SK-MEL-5 (cell line): ENCODE measurements at regions not wholly inside any gene's neighbourhood (a gene's known extent, or its start where the extent isn't known, plus 50 kb on each side); places are given as distances from the start of the nearest gene placed in this dataset.
"Not testable (repeated sequence)": the region's sequence is repeated elsewhere in the genome, so short reads cannot be mapped to it uniquely, and the experiment has no call there.

ENCODE experiments used
- DNase-seq: peaks from one replicate; pipeline ENCODE4 v3.0.0-alpha.2; 2016; ENCODE audit warnings: low read depth, low spot score
- in situ Hi-C: cut with HindIII; loops from 2 replicates; pipeline ENCODE4 v1.10.0; 2016; ENCODE audit warnings: low sequenced_read_pairs, high pct_unique_total_duplicates, low pct_unique_long_range_greater_than_20kb

DNA sequence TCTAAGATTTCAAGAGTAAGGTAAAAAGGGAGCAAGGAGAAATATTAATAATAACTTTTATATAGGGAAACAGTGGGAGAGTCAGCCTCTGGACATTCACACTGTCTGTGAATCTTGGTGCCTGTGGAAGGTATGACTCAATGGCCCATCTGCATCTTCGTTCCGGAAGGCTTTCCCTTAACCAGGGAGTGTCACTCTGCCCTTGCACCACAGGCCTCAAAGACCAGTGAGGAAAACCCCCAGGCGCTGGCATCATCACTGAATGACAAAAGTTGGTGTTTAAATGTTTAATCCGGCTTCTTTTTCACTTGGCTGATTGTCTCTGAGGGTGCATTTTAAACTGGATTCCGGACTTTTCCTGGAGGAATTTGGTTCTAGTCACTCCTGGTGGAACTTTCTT is 522.4 kb upstream of the TLE4 start:
- no peak for DNase-seq
- in situ Hi-C loops, result no loop called here

DNA sequence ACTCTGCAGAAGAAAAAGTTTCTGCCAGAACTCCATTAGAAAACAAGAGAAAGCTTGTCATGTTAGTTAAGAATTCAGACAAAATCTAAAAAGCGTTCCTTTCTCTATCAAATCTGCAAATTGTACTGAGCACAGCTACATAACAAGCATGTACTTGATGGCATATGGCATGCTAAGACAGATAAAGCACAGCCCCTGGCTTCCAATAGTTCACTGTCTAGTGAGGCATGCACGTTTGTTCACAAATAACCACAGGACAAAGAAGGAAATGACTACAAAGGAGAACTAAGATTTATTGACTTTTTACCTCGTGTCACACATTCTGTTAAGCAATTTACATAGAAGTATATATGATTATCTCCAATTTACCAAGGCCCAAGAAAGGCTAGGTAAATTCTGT is 518.2 kb upstream of the TLE4 start:
- in situ Hi-C loops, result no loop called here
- no peak for DNase-seq

DNA sequence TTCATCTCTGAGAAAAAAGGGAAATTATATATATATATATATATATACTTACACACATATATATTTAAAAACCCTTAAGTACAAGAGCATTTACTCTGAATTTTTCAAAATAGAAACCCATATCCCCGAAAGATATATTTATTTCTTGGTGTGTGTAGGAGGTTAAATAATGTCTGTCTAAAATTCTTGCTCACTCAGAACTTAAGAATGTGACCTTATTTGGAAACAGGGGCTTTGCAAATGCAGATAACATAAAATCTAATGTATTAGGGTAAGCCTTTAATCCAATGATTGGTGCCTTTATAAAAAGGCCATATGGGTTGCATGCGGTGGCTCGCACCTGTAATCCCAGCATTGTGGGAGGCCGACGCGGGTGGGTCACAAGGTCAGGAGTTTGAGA is 517.3 kb upstream of the TLE4 start:
- in situ Hi-C loops, result no loop called here
- no peak for DNase-seq

DNA sequence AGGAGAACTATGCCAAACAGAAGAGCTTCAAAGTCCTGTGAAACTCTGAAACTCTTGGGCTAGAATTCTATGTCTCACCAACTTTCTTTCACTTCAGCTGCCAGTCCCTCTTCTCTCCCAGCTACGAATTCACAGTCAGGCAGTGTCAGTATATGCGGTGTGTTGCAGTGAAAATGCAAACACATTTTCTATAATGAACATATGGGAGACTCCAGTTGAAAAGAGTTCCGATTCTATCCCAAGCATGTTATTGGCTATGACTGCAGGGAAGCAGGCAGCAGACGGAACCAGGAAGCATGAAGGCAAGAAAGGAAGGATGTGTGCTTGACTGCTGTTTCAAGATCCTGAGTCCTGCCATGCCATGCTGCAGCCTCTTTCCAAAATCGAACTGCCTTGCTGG is 515.7 kb upstream of the TLE4 start:
- in situ Hi-C loops, result no loop called here
- no peak for DNase-seq

DNA sequence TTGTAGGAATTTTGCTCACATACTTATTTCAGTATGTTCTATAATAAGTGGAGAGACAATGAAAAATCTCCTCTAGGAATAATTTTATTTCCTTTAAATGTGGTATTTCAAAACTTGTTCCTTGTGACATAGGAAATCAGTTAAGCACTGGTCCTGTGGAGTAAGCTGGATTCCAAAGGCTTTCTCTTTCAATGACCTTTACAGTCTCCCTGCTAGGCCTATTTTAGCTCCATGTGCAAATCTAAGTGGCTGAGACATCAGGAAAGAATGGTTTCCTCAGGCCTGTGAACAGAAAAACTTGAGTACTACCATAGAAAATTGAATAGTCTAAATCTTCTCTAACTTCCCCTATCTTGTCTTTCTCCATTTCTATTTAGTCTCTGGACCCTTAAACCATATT is 514.2 kb upstream of the TLE4 start:
- in situ Hi-C loops, result no loop called here
- no peak for DNase-seq

DNA sequence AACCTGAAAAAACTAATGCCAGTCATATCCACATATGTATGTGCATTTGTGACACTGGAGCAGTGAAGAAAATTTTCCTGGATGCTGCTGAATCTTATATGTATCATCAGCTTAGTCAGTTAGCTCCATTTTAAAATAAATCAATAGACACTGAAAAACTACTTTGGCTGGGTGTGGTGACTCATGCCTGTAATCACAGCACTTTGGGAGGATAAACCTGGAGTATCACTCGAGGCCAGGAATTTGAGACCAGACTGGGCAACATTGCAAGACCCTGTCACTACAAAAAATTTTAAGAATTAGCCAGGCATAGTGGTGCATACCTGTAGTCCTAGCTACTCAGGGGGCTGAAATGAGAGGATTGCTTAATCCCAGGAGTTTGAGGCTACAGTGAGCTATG is 511.0 kb upstream of the TLE4 start:
- in situ Hi-C loops, result no loop called here
- DNase-seq, result no peak

DNA sequence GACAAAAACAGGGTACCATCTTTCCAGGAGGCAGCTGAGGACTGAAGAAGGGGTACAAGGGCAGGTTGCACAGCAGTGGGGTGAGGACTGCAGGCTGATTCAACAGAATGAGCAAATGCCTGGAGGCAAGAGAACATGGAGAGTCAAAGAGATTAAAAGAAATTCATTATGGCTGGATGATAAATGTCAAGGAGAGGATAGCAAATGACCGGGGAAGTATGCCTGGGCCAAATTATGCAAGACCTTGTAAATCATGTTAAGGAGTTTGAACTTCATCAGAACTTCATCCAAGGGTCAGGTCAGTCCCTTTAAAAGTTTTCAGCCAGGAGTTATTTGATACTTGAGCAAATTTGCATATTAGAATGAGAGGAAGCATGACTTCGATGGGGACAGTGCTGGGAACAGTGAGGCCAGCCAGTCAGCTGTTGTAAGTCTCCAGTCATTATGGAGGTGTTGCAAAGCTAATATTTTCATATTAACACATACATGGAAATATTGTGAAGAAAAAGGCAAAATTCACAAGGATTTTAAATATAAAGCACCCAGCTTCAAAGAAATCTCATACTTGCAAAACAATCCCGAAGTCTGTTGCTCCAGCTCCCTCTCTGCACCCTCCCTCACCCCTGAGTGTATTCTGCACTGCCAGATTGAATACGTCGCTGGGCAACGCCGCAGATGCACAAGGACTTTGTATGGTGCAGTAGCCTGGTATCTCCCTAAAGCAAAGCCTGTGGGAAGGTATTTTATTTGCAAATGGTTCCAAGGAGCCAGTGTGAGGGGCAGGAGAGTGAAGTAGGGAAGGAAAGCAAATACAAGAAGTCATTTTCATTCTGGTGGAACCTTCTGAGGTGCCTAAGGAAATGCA is 509.8 kb upstream of the TLE4 start:
- in situ Hi-C loops, result no loop called here
- no peak for DNase-seq

DNA sequence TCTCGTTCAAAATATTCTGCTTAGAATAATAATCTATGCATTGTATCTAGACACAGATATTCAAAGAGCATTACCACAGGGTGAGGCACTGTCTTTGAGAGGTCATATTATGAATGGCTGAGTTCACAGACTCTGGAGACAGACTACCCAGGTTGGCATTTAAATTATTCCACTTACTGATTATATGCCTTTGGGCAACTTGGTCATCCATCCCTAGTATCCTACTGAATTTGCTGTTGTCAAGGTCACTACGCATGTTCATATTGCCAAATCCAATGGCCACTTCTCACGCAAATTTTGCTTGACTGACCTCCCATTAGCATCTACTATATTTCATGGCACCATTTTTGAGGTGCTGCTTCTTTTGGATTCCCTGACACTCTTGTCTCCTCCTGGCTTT is 498.6 kb upstream of the TLE4 start:
- in situ Hi-C loops, result no loop called here
- DNase-seq, result no peak

DNA sequence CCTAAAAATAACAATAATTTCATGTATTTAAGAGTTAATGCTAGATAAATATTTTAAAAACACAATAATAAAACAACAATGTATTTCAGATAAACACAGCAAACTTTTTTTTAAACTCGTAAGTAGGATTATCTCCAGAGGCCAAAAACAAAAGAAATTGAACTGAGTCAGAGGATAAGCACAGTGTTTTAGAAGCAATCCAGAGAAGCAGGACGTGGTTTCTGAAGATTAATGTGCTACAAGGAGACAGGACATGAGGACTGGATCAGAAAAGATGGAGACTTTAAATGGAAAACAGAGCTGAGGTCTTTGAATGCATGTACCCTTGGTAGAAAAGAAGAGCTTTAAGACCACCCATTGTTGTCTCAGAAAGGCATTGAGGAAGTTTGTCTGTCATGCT is 491.2 kb upstream of the TLE4 start:
- no peak for DNase-seq

DNA sequence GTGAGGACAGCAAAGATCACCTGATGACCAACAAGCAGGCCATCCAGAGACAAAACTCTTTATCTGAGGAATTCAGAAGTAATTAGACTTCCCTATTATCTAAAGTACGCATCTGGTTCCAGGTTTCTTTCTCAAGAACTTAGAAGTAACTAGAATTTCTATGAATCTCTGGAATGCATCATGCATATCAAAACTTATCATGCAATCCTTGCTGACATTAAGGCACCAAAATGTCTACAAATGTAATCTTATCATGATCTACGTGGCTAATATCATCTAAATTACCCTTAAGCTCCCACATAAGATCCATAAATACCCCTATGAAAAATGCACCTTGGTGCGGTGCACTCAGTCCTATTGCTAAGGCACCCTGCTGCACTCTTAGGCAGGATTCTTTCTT is 488.1 kb upstream of the TLE4 start:
- in situ Hi-C loops, result no loop called here
- DNase-seq, result no peak

More for the DNA sequence above, 491.2 kb upstream of the TLE4 start:
- in situ Hi-C loops, result no loop called here

DNA sequence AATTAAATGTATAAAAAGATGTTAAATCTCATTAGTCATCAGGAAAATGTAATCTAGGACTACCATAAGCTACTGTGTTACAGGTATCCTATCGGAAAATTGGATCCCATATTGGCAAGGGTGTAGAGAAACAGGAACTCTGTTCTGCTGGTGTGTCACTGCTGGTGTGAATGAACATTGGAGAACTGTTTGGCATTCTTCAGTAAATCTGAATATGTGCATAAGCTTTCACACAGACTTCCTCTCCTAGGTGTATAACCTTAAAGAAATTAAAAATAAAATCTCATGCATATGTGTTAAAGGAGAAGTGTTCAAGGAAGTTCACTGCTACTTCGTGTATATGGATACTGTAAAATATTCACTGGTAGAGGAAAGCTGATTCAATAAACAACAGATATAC is 484.6 kb upstream of the TLE4 start:
- in situ Hi-C loops, result no loop called here
- no peak for DNase-seq

DNA sequence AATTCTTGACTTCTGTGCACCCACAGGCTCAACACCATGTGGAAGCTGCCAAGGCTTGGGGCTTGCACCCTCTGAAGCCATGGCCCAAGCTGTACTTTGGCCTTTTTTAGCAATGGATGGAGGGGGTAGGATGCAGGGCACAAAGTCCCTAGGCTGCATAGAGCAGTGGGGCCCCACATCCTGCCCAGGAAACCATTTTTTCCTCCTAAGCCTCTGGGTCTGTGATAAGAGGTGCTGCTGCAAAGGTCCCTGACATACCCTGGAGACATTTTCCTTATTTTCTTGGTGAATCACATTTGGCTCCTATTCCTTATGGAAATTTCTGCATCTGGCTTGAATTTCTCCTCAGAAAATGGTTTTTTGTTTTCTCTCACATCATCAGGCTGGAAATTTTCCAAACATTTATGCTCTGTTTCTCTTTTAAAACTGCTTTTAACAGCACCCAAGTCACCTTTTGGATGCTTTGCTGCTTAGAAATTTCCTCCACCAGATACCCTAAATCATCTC is 482.7 kb upstream of the TLE4 start:
- in situ Hi-C loops, result no loop called here
- DNase-seq, result no peak

DNA sequence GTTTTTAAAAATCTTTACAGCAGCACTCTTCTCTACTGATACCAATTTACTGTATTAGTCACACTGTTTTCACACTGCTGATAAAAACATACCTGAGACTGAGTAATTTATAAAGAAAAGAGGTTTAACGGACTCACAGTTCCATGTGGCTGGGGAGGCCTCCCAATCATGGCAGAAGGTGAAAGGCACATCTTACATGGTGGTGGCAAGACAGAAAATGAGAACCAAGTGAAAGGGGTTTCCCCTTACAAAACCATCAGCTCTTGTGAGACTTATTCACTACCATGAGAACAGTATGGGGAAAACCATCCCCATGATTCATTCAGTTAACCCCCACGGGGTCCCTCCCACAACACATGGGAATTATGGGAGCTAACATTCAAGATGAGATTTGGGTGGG is 481.9 kb upstream of the TLE4 start:
- DNase-seq, in situ Hi-C loops: not testable (repeated sequence)

DNA sequence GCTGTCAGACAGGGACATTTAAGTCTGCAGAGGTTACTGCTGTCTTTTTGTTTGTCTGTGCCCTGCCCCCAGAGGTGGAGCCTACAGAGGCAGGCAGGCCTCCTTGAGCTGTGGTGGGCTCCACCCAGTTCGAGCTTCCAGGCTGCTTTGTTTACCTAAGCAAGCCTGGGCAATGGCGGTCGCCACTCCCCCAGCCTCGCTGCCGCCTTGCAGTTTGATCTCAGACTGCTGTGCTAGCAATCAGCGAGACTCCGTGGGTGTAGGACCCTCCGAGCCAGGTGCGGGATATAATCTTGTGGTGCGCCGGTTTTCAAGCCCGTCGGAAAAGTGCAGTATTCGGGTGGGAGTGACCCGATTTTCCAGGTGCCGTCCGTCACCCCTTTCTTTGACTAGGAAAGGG is 468.5 kb upstream of the TLE4 start:
- in situ Hi-C loops, DNase-seq: not testable (repeated sequence)

DNA sequence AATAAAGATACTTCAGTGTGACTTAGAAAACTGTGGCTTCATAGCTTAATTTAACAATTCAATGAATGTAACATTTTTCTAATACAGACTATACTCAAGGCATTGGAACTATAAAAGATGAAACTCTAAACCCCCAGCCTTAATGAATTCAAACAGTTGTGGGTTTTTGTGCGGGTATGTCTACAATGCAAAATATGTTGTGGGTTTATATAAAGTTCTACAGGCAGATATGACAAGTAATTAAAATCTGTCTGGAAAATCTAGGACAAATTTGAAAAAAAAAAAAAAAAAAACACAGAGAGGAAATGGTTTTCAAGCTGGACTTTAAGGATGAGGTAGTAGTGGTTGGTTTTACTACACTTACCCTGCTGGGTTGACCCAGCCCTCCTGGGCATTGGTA is 467.5 kb upstream of the TLE4 start:
- in situ Hi-C loops, result no loop called here
- no peak for DNase-seq

DNA sequence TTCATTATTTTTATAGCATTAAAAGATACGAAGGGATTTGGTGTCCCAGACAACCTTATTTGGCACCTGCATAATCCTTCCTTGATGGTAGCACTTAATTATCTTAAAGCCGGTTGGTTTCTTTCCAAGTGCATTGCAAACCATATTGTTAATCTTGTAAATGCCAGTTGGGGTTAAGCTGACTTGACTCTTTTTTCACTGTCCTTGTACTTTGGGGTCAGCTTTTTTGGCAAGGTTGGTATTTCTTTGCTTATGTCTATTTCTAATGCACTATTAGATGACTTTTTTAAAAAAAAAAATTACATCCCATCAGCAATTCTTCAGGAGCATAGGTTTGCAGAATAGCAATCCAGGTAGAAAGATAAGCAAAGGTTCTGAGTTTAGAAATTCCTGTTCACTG is 466.8 kb upstream of the TLE4 start:
- in situ Hi-C loops, result no loop called here
- no peak for DNase-seq

DNA sequence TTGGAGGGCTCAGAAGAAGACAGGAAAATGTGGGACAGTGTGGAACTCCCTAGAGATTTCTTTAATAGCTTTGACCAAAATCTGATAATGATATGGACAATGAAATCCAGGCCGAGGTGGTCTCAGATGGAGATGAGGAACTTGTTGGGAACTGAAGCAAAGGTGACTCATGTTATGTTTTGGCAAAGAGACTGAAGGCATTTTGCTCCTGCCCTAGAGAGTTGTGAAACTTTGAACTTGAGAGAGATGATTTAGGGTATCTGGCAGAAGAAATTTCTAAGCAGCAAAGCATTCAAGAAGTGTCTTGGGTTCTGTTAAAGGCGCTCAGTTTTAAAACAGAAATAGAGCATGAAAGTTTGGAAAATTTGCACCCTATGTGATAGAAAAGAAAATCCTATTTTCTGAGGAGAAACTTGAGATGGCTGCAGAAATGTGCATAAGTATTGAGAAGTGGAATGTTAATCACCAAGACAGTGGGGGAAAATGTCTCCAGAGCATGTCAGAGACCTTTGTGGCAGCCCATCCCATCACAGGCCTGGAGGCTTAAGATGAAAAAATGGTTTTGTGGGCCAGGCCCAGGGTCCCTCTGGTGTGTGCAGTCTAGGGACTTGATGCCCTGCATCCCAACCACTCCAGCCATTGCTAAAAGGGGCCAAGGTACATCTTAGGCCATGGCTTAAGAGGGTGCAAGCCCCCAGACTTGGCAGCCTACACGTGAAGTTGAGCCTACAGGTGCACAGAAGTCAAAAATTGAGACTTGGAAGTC is 463.7 kb upstream of the TLE4 start:
- in situ Hi-C loops, result no loop called here
- DNase-seq, result no peak

DNA sequence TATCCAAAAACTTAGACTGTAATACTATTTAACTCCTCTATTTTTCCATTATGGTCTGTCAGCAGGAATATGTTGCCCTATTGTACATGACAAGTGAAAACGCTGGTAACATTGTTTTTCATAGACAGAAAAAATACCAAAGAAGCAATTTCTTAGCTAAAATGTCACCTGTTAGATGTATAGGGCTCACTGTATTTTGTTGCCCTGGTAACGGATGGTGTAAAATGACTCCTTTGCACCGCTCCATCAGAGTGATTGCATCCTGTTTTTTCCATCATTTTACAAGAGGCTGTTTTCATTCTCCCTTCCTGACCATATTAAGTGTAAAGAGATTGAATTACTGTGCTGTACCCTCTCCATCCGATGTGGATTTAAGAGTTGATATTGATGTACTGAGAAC is 460.1 kb upstream of the TLE4 start:
- DNase-seq, result no peak
- in situ Hi-C loops, result no loop called here

DNA sequence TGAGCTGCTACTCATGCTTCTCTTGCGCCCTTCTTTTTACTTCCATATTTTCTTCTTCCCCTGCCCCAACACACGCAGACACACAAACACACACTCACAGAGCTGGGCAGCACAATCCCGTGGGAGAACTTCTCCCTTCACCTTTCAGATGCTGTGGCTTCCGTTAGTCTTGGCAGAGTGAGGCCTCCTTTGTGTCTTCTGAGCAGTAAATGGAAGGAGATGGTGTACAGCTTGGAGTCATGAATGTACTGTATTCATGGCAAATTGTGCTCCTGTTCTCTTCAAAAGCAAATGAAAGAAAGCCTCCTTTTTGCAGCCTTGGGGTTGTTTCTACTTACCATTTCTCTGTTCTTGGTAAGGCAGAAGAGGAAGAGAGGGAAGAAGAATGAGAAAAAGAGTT is 456.6 kb upstream of the TLE4 start:
- in situ Hi-C loops, result no loop called here
- peak; percentile 86 for DNase-seq
